ENCODE measurements at regions not wholly inside any gene's neighbourhood (a gene's known extent, or its start where the extent isn't known, plus 50 kb on each side); places are given as distances from the start of the nearest gene placed in this dataset.

DNA sequence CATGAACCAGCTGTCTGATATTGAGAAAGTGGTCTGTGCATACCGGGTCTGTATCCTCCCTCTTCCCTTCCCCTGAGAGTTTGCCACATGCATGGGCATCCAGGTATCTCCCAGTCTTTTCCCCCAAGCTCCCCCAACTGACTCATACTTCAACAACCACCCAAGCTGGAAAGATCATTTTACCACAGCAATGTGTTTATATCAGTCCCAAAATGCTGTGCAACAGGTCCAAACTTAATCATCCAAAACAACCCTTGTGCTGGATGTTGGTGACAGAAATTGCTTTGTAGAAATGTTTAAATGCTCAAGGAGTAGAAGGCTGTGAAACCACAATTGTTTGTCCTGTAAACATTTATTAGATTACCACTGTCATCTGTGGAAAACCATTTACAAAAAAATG, 286.8 kb upstream of the KLF3 start:
- Histone ChIP-seq H3K56ac (replicated peaks; ENCODE audit: insufficient read length, low read depth, low read length) (no peak overlapping the region), H3K79me1 (ENCODE audit: low read depth, low read length) (no peaks in the 10 kb centered on the region), H2BK15ac (ENCODE audit: low read length) (no peak overlapping the region), H2BK20ac (ENCODE audit: low read length) (no peak overlapping the region), H3K27ac (ENCODE audit: low read depth, low read length) (no peak overlapping the region), H3K14ac (ENCODE audit: insufficient read length) (no peak overlapping the region), H3K23ac (ENCODE audit: insufficient read length) (no peak overlapping the region), H3K79me2 (ENCODE audit: control insufficient read depth in 1 of 2, insufficient read depth in 2 of 2, low read length in 2 of 2) (no peaks in the 10 kb centered on the region), H4K20me1 (replicated peaks in 1 of 2; ENCODE audit: control insufficient read depth in 1 of 2, insufficient read depth in 2 of 2, low read length in 2 of 2) (no peaks in the 10 kb centered on the region), H3K4me1 (replicated peaks in 1 of 4; ENCODE audit: control insufficient read depth in 3 of 4, insufficient read depth in 4 of 4, low read length in 3 of 4) (no peaks in the 10 kb centered on the region), H3K4me3 (ENCODE audit: extremely low read depth in 1 of 4, insufficient read depth in 2 of 4, low read depth in 3 of 4, low read length in 4 of 4) (no peak overlapping the region), H3K9ac (replicated peaks in 1 of 4; ENCODE audit: extremely low read depth in 1 of 4, low read depth in 3 of 4, low read length in 3 of 4) (no peak overlapping the region), H2BK120ac (replicated peaks; ENCODE audit: low read depth, low read length) (no peak overlapping the region), H3K27me3 (replicated peaks in 1 of 4; ENCODE audit: control insufficient read depth in 3 of 4, extremely low read depth in 1 of 4, insufficient read depth in 3 of 4, low read length in 3 of 4) (no peaks in the 10 kb centered on the region), H4K8ac (ENCODE audit: extremely low read depth, insufficient read depth, low read length) (no peak overlapping the region), H4K91ac (replicated peaks; ENCODE audit: insufficient read length, low read length) (no peak overlapping the region), H2AFZ (ENCODE audit: low read length) (no peak overlapping the region), H3K36me3 (ENCODE audit: control insufficient read depth in 2 of 4, insufficient read depth in 4 of 4, low read length in 3 of 4) (no peaks in the 10 kb centered on the region), H3K18ac (ENCODE audit: extremely low read depth, low read length) (no peak overlapping the region), H2BK12ac (ENCODE audit: low read depth, low read length) (no peak overlapping the region), H2BK5ac (ENCODE audit: low read depth, low read length) (no peak overlapping the region), H3K9me3 (ENCODE audit: insufficient read depth in 2 of 2, low read depth in 1 of 2, low read length in 1 of 2) (no peaks in the 10 kb centered on the region; a peak in 1 of 4 replicates), H2AK5ac (ENCODE audit: low read depth, low read length) (no peak overlapping the region), H4K5ac (ENCODE audit: insufficient read length, low read depth, low read length) (no peak overlapping the region), H3K23me2 (ENCODE audit: low read depth, low read length) (no peaks in the 10 kb centered on the region), H3K4me2 (ENCODE audit: insufficient read depth in 1 of 2, low read depth in 2 of 2, low read length in 2 of 2) (no peak overlapping the region), H3K4ac (replicated peaks; ENCODE audit: insufficient read length, low read depth, low read length) (no peak overlapping the region)
- CTCF ChIA-PET (ENCODE audit: partially characterized antibody), result no interaction called here
- FAIRE-seq (no peak), DNase-seq (ENCODE audit: low read depth in 1 of 2, low spot score in 2 of 2) (no peak)
- POLR2A ChIA-PET (ENCODE audit: partially characterized antibody), result no interaction called here
- WGBS, 2 experiments (ENCODE audit: extremely low coverage in 1 of 2, insufficient coverage in 1 of 2, insufficient read length in 1 of 2, insufficient replicate concordance in 2 of 2, low coverage in 1 of 2, low lambda C conversion rate in 2 of 2, missing lambda C conversion rate in 1 of 2), result 83% methylated on average over 1 of the region's 1 CpG; no CpG with 5 or more reads in 1 of the 2 experiments
- TF ChIP-seq SIX5 (IDR thresholded peaks at IDR 0.05; ENCODE audit: low read depth, low read length) (no peak), KDM1A (IDR thresholded peaks at IDR 0.05; ENCODE audit: borderline replicate concordance, low read length) (no peak), SP1 (IDR thresholded peaks at IDR 0.05; ENCODE audit: low read depth, low read length) (no peak), SAP30 (IDR thresholded peaks at IDR 0.05; ENCODE audit: insufficient read depth, insufficient replicate concordance, low read length) (no peak), CREB1 (IDR thresholded peaks at IDR 0.05) (no peak), RBBP5 (IDR thresholded peaks at IDR 0.05; ENCODE audit: borderline replicate concordance, low read depth, low read length) (no peak), BRCA1 (IDR thresholded peaks at IDR 0.05; ENCODE audit: low read depth, low read length) (no peak), EZH2 (IDR thresholded peaks at IDR 0.05; ENCODE audit: low read depth, low read length, severe bottlenecking) (no peak), MAFK (IDR thresholded peaks at IDR 0.05; ENCODE audit: low read depth, low read length) (no peak), TCF12 (IDR thresholded peaks at IDR 0.05; ENCODE audit: low read depth, low read length) (no peak), CHD1 (IDR thresholded peaks at IDR 0.05; ENCODE audit: low read depth, low read length) (no peak), SRF (IDR thresholded peaks at IDR 0.05; ENCODE audit: low read depth, low read length) (no peak)
- TF ChIP-seq, protein P1, sequence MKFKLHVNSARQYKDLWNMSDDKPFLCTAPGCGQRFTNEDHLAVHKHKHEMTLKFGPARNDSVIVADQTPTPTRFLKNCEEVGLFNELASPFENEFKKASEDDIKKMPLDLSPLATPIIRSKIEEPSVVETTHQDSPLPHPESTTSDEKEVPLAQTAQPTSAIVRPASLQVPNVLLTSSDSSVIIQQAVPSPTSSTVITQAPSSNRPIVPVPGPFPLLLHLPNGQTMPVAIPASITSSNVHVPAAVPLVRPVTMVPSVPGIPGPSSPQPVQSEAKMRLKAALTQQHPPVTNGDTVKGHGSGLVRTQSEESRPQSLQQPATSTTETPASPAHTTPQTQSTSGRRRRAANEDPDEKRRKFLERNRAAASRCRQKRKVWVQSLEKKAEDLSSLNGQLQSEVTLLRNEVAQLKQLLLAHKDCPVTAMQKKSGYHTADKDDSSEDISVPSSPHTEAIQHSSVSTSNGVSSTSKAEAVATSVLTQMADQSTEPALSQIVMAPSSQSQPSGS (IDR thresholded peaks at IDR 0.05; ENCODE audit: low read length), result no peak
